H9 (cell line): ENCODE measurements at regions not wholly inside any gene's neighbourhood (a gene's known extent, or its start where the extent isn't known, plus 50 kb on each side); places are given as distances from the start of the nearest gene placed in this dataset.

Source experiments
- DNase-seq: peaks from one replicate; pipeline ENCODE4 v3.0.0-alpha.2; 2017
- H2AFZ ChIP-seq: one replicate; pipeline ENCODE4 v1.6.1; 2013; ENCODE audit warnings: mild to moderate bottlenecking, low read length, control low read depth, moderate library complexity
- H2AK5ac ChIP-seq: 2 replicates; pipeline ENCODE4 v1.6.1; 2013; ENCODE audit warnings: low read length, control low read depth, mixed read lengths; ENCODE audit not compliant: insufficient read length
- H2BK120ac ChIP-seq: one replicate; pipeline ENCODE4 v1.6.1; 2013; ENCODE audit warnings: low read depth, mild to moderate bottlenecking, low read length, control low read depth, inconsistent platforms; ENCODE audit not compliant: poor library complexity, severe bottlenecking
- H2BK12ac ChIP-seq: 2 replicates; pipeline ENCODE4 v1.6.1; 2013; ENCODE audit warnings: low read length, control low read depth, mixed read lengths, low read depth; ENCODE audit not compliant: insufficient read length
- H2BK15ac ChIP-seq: 2 replicates; pipeline ENCODE4 v1.6.1; 2013; ENCODE audit warnings: low read depth, low read length, control low read depth
- H2BK20ac ChIP-seq: one replicate; pipeline ENCODE4 v1.6.1; 2013; ENCODE audit warnings: low read depth, mild to moderate bottlenecking, low read length, control low read depth, inconsistent platforms; ENCODE audit not compliant: poor library complexity, severe bottlenecking
- H2BK5ac ChIP-seq: 2 replicates; pipeline ENCODE4 v1.6.1; 2013; ENCODE audit warnings: low read length, control low read depth, mixed read lengths; ENCODE audit not compliant: insufficient read length
- H3K14ac ChIP-seq: 2 replicates; pipeline ENCODE4 v1.6.1; 2013; ENCODE audit warnings: low read length, control low read depth; ENCODE audit not compliant: insufficient read depth
- H3K18ac ChIP-seq: 2 replicates; pipeline ENCODE4 v1.6.1; 2013; ENCODE audit warnings: low read depth, mild to moderate bottlenecking, mixed read lengths, low read length, control low read depth; ENCODE audit not compliant: insufficient read length
- H3K23ac ChIP-seq: 2 replicates; pipeline ENCODE4 v1.6.1; 2013; ENCODE audit warnings: low read length, control low read depth, mixed read lengths, low read depth; ENCODE audit not compliant: insufficient read length
- H3K23me2 ChIP-seq: 2 replicates; pipeline ENCODE4 v1.6.1; 2013; ENCODE audit warnings: low read depth, mild to moderate bottlenecking, mixed read lengths, low read length, control low read depth; ENCODE audit not compliant: insufficient read length, poor library complexity, severe bottlenecking
- H3K27ac ChIP-seq: 2 replicates; pipeline ENCODE4 v1.5.1; 2013; ENCODE audit warnings: low read length, control low read depth, mixed read lengths, low read depth; ENCODE audit not compliant: insufficient read length
- H3K27me3 ChIP-seq: 2 replicates; pipeline ENCODE4 v1.6.1; 2013; ENCODE audit warnings: low read length, control low read depth, inconsistent platforms; ENCODE audit not compliant: insufficient read depth
- H3K4ac ChIP-seq: 2 replicates; pipeline ENCODE4 v1.6.1; 2013; ENCODE audit warnings: low read depth, mild to moderate bottlenecking, control low read depth, inconsistent platforms, low read length, moderate library complexity
- H3K4me1 ChIP-seq: 2 replicates; pipeline ENCODE4 v1.6.1; 2013; ENCODE audit warnings: low read length, control low read depth, inconsistent platforms; ENCODE audit not compliant: insufficient read depth
- H3K4me2 ChIP-seq: 2 replicates; pipeline ENCODE4 v1.6.1; 2013; ENCODE audit warnings: low read length, control low read depth, mixed read lengths; ENCODE audit not compliant: insufficient read length, insufficient read depth
- H3K56ac ChIP-seq: 2 replicates; pipeline ENCODE4 v1.6.1; 2013; ENCODE audit warnings: low read depth, mild to moderate bottlenecking, mixed read lengths, low read length, control low read depth; ENCODE audit not compliant: insufficient read length
- H3K79me1 ChIP-seq: 2 replicates; pipeline ENCODE4 v1.6.1; 2013; ENCODE audit warnings: low read depth, mild to moderate bottlenecking, moderate library complexity, low read length, control low read depth, inconsistent platforms; ENCODE audit not compliant: insufficient read depth, poor library complexity, severe bottlenecking
- H3K79me2 ChIP-seq: 2 replicates; pipeline ENCODE4 v1.6.1; 2013; ENCODE audit warnings: low read length, control low read depth, inconsistent platforms; ENCODE audit not compliant: insufficient read depth
- H3K9ac ChIP-seq: 2 replicates; pipeline ENCODE4 v1.6.1; 2013; ENCODE audit warnings: low read length, control low read depth, mixed read lengths; ENCODE audit not compliant: insufficient read length; ENCODE audit errors: extremely low read depth
- H3K9me3 ChIP-seq: one replicate; pipeline ENCODE4 v1.6.1; 2013; ENCODE audit warnings: low read depth, low read length, inconsistent platforms; ENCODE audit not compliant: control insufficient read depth
- H3T11ph ChIP-seq: one replicate; pipeline ENCODE4 v1.6.1; 2013; ENCODE audit warnings: mild to moderate bottlenecking, low read length, control low read depth, inconsistent platforms
- H4K20me1 ChIP-seq: one replicate; pipeline ENCODE4 v1.6.1; 2013; ENCODE audit not compliant: control insufficient read depth, insufficient read length, insufficient read depth
- H4K5ac ChIP-seq: 2 replicates; pipeline ENCODE4 v1.6.1; 2013; ENCODE audit warnings: low read depth, mild to moderate bottlenecking, mixed read lengths, low read length, control low read depth; ENCODE audit not compliant: insufficient read length
- H4K8ac ChIP-seq: replicated peaks from 2 replicates; pipeline ENCODE4 v1.6.1; 2013; ENCODE audit warnings: low read length, control low read depth, mixed read lengths, low read depth; ENCODE audit not compliant: insufficient read length
- H4K91ac ChIP-seq: 2 replicates; pipeline ENCODE4 v1.6.1; 2013; ENCODE audit warnings: low read depth, mild to moderate bottlenecking, moderate library complexity, mixed read lengths, low read length, control low read depth; ENCODE audit not compliant: insufficient read length
- H3K27ac Mint-ChIP-seq, 3 experiments: 2 replicates in 2 of 3; 3 replicates in 1 of 3; pipeline ENCODE4 v1.8.0; 2020 to 2021; ENCODE audit warnings: mixed read lengths in 3 of 3, mild to moderate bottlenecking in 1 of 3, moderate library complexity in 1 of 3
- H3K27me3 Mint-ChIP-seq: 2 replicates; pipeline ENCODE4 v1.8.0; 2021; ENCODE audit warnings: low read depth, mild to moderate bottlenecking, moderate library complexity, mixed read lengths
- H3K36me3 Mint-ChIP-seq, 3 experiments: 2 replicates in 2 of 3; 3 replicates in 1 of 3; pipeline ENCODE4 v1.8.0; 2020 to 2021; ENCODE audit warnings: low read depth in 3 of 3, mixed read lengths in 3 of 3; ENCODE audit not compliant: insufficient read depth in 1 of 3
- H3K4me1 Mint-ChIP-seq, 2 experiments: 2 replicates each; pipeline ENCODE4 v1.8.0; 2020; ENCODE audit warnings: mixed read lengths in 2 of 2
- H3K4me3 Mint-ChIP-seq, 2 experiments: 2 replicates in 1 of 2; 3 replicates in 1 of 2; pipeline ENCODE4 v1.8.0; 2020 to 2021; ENCODE audit warnings: mild to moderate bottlenecking in 2 of 2, mixed read lengths in 2 of 2, moderate library complexity in 1 of 2
- H3K9me3 Mint-ChIP-seq, 2 experiments: 2 replicates in 1 of 2; 3 replicates in 1 of 2; pipeline ENCODE4 v1.8.0; 2020; ENCODE audit warnings: mild to moderate bottlenecking in 2 of 2, mixed read lengths in 2 of 2, moderate library complexity in 1 of 2
- WGBS: extraction: QIAGEN DNeasy Blood & Tissue Kit; methylation state at CpG from one replicate; pipeline ENCODE4 v1.1.7; 2013; ENCODE audit warnings: missing lambda C conversion rate, low lambda C conversion rate, mixed read lengths; ENCODE audit not compliant: insufficient read length; ENCODE audit errors: extremely low coverage; 5-methylcytosine and 5-hydroxymethylcytosine counted together
- TF ChIP-seq, protein P1 (sequence below): fragments of 200-600 bp; sonication (generic); conservative IDR thresholded peaks from 3 replicates; pipeline ENCODE4 v1.8.0; 2021; ENCODE audit warnings: antibody characterized with exemption, mild to moderate bottlenecking

DNA sequence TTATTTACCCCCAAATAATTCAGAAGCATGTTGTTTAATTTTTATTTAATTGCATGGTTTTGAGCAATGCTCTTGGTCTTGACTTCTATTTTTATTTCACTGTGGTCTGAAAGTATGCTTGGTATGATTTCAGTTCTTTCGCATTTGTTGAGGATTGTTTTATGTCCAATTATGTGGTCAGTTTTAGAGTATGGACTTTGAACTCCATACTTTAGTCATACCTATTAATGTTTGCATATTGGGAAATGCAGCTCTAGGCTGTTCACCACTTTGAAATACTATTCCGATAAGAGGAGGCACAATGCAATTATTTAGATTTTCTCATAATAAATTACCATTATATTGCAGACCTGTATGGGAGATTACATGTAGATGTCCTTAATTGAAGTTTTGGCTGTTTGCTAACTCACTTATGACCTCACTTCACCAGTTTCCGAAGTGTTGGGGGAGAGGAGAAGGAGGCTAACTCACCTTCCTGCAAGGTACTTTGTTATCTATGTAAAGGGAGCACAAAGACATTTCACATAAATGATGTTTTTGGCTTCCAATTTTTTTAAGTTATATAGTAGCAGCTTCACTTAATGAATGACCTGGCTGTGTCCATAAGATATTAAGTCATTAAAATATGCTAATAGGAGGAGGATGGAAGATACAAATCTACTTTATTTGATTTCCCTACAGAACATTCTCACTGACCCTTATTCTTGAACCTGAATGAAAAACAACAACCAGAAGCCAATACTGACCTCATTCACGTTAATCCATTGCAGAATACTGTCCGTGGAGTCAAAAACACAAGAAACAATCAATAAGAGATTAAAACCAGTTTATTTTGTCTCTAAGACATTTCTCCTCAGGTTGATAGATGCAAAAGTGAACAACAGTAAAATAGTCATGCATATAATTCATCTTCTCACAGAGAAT is 970.3 kb upstream of the ARRDC3 start:
- Histone ChIP-seq H2AK5ac (no peak overlapping the region), H3K27me3 (no peaks in the 10 kb centered on the region), H3K9me3 (no peaks in the 10 kb centered on the region), H3K79me2 (no peaks in the 10 kb centered on the region), H2BK20ac (no peak overlapping the region), H3K23ac (no peak overlapping the region), H3K56ac (no peak overlapping the region), H3K9ac (no peak overlapping the region), H2BK15ac (no peak overlapping the region), H2BK5ac (no peak overlapping the region), H3K4ac (no peak overlapping the region), H2BK120ac (no peak overlapping the region), H3T11ph (no peak overlapping the region), H3K4me1 (no peaks in the 10 kb centered on the region), H4K91ac (no peak overlapping the region), H3K4me2 (no peak overlapping the region), H4K20me1 (no peaks in the 10 kb centered on the region), H3K14ac (no peak overlapping the region), H4K5ac (no peak overlapping the region), H2BK12ac (no peak overlapping the region), H3K27ac (no peak overlapping the region), H3K23me2 (no peaks in the 10 kb centered on the region), H4K8ac (no peak overlapping the region), H3K18ac (no peak overlapping the region), H2AFZ (no peak overlapping the region), H3K79me1 (no peaks in the 10 kb centered on the region)
- no peak for DNase-seq
- H3K27ac Mint-ChIP-seq: no peak overlapping the region
- no CpG with 5 or more reads among the region's 5 CpGs for WGBS
- peaks cover 4 to 5% of the 10 kb centered on the region in 2 experiments for H3K4me1 Mint-ChIP-seq
- H3K36me3 Mint-ChIP-seq: peaks cover 6 to 34% (median 11%) of the 10 kb centered on the region in 3 experiments
- TF ChIP-seq, protein P1, sequence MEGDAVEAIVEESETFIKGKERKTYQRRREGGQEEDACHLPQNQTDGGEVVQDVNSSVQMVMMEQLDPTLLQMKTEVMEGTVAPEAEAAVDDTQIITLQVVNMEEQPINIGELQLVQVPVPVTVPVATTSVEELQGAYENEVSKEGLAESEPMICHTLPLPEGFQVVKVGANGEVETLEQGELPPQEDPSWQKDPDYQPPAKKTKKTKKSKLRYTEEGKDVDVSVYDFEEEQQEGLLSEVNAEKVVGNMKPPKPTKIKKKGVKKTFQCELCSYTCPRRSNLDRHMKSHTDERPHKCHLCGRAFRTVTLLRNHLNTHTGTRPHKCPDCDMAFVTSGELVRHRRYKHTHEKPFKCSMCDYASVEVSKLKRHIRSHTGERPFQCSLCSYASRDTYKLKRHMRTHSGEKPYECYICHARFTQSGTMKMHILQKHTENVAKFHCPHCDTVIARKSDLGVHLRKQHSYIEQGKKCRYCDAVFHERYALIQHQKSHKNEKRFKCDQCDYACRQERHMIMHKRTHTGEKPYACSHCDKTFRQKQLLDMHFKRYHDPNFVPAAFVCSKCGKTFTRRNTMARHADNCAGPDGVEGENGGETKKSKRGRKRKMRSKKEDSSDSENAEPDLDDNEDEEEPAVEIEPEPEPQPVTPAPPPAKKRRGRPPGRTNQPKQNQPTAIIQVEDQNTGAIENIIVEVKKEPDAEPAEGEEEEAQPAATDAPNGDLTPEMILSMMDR: no peak
- H3K9me3 Mint-ChIP-seq: peaks cover 20 to 28% of the 10 kb centered on the region in 2 experiments
- no peak overlapping the region for H3K4me3 Mint-ChIP-seq
- H3K27me3 Mint-ChIP-seq: no peaks in the 10 kb centered on the region
